KOPT-K1 (cell line): ENCODE measurements at regions not wholly inside any gene's neighbourhood (a gene's known extent, or its start where the extent isn't known, plus 50 kb on each side); places are given as distances from the start of the nearest gene placed in this dataset.
"Not testable (repeated sequence)": the region's sequence is repeated elsewhere in the genome, so short reads cannot be mapped to it uniquely, and the experiment has no call there.

Source experiments
- H3K27ac ChIP-seq: fragments of 200-600 bp; sonication (generic); 2 replicates; pipeline ENCODE4 v1.5.1; 2016; ENCODE audit warnings: antibody characterized with exemption, mild to moderate bottlenecking, low read depth, low read length; ENCODE audit not compliant: poor library complexity, severe bottlenecking
- H3K36me3 ChIP-seq: fragments of 200-600 bp; sonication (generic); 2 replicates; pipeline ENCODE4 v1.5.1; 2017; ENCODE audit warnings: antibody characterized with exemption, mild to moderate bottlenecking, low read length, moderate library complexity; ENCODE audit not compliant: insufficient read depth
- H3K9me3 ChIP-seq: fragments of 200-600 bp; sonication (generic); 2 replicates; pipeline ENCODE4 v1.5.1; 2017; ENCODE audit warnings: antibody characterized with exemption, low read length, mild to moderate bottlenecking; ENCODE audit not compliant: insufficient read depth, poor library complexity, severe bottlenecking

GRCh38 chr14:22189881-22190280 is 399.1 kb downstream of the DAD1 start:
- no peaks in the 10 kb centered on the region for H3K36me3 ChIP-seq
- peak overlapping the region; percentile 19 for H3K27ac ChIP-seq
- H3K9me3 ChIP-seq, result no peaks in the 10 kb centered on the region

- Histone ChIP-seq H3K27ac (no peak overlapping the region), H3K36me3 (no peaks in the 10 kb centered on the region), H3K9me3 (no peaks in the 10 kb centered on the region)
These were observed 400.7 kb downstream of the DAD1 start for GRCh38 chr14:22188318-22188717.

- Histone ChIP-seq H3K27ac (no peak overlapping the region), H3K36me3 (no peaks in the 10 kb centered on the region), H3K9me3 (no peaks in the 10 kb centered on the region)
These were observed 403.2 kb downstream of the DAD1 start for GRCh38 chr14:22185789-22186188.

- Histone ChIP-seq H3K9me3 (no peaks in the 10 kb centered on the region), H3K36me3 (no peaks in the 10 kb centered on the region), H3K27ac (peak overlapping the region; percentile 37)
These were observed 403.8 kb downstream of the DAD1 start for GRCh38 chr14:22185191-22185590.

- Histone ChIP-seq H3K9me3 (no peaks in the 10 kb centered on the region), H3K36me3 (no peaks in the 10 kb centered on the region), H3K27ac (peak overlapping the region; percentile 37)
These were observed 404.2 kb downstream of the DAD1 start for GRCh38 chr14:22184830-22185168.

GRCh38 chr14:22184157-22184829 is 404.7 kb downstream of the DAD1 start:
- Histone ChIP-seq H3K9me3 (no peaks in the 10 kb centered on the region), H3K27ac (peak overlapping the region; percentile 37), H3K36me3 (no peaks in the 10 kb centered on the region)

- H3K36me3 ChIP-seq, result no peaks in the 10 kb centered on the region
- peak overlapping the region; percentile 96 for H3K27ac ChIP-seq
- H3K9me3 ChIP-seq, result no peaks in the 10 kb centered on the region
These were observed 409.0 kb downstream of the DAD1 start for GRCh38 chr14:22180045-22180444.

GRCh38 chr14:22179190-22179589 is 409.8 kb downstream of the DAD1 start:
- H3K27ac ChIP-seq, result peak overlapping the region; percentile 96
- no peaks in the 10 kb centered on the region for H3K9me3 ChIP-seq
- peaks cover 6% of the 10 kb centered on the region; the same call in 1 of the 2 replicates for H3K36me3 ChIP-seq

GRCh38 chr14:22178333-22178839 is 410.6 kb downstream of the DAD1 start:
- H3K36me3 ChIP-seq, result peaks cover 14% of the 10 kb centered on the region
- no peaks in the 10 kb centered on the region for H3K9me3 ChIP-seq
- peak overlapping the region; percentile 96 for H3K27ac ChIP-seq

GRCh38 chr14:22177870-22178269 is 411.2 kb downstream of the DAD1 start:
- peaks cover 19% of the 10 kb centered on the region for H3K36me3 ChIP-seq
- H3K9me3 ChIP-seq, result no peaks in the 10 kb centered on the region
- peak overlapping the region; percentile 96 for H3K27ac ChIP-seq

- Histone ChIP-seq H3K9me3 (no peaks in the 10 kb centered on the region), H3K27ac (peak overlapping the region; percentile 96), H3K36me3 (peaks cover 27% of the 10 kb centered on the region)
These were observed 412.1 kb downstream of the DAD1 start for GRCh38 chr14:22176957-22177356.

GRCh38 chr14:22175278-22175558 is 413.8 kb downstream of the DAD1 start:
- H3K36me3 ChIP-seq, result peaks cover 43% of the 10 kb centered on the region

GRCh38 chr14:22174412-22175277 is 414.4 kb downstream of the DAD1 start:
- H3K27ac ChIP-seq, result peak overlapping the region; percentile 96
- H3K9me3 ChIP-seq, result no peaks in the 10 kb centered on the region

More at GRCh38 chr14:22175278-22175558, 413.8 kb downstream of the DAD1 start:
- H3K27ac ChIP-seq, result peak overlapping the region; percentile 96
- not testable (repeated sequence) for H3K9me3 ChIP-seq

GRCh38 chr14:22168092-22168955 is 420.7 kb downstream of the DAD1 start:
- Histone ChIP-seq H3K9me3 (no peaks in the 10 kb centered on the region), H3K36me3 (peaks cover 28% of the 10 kb centered on the region), H3K27ac (peak overlapping the region; percentile 96)

More at GRCh38 chr14:22174412-22175277, 414.4 kb downstream of the DAD1 start:
- H3K36me3 ChIP-seq, result peaks cover 43% of the 10 kb centered on the region

- Histone ChIP-seq H3K36me3 (no peaks in the 10 kb centered on the region), H3K27ac (no peak overlapping the region), H3K9me3 (no peaks in the 10 kb centered on the region)
These were observed 424.4 kb downstream of the DAD1 start for GRCh38 chr14:22164616-22165015.
